ENCODE measurements at regions not wholly inside any gene's neighbourhood (a gene's known extent, or its start where the extent isn't known, plus 50 kb on each side); places are given as distances from the start of the nearest gene placed in this dataset.
"Not testable (repeated sequence)": the region's sequence is repeated elsewhere in the genome, so short reads cannot be mapped to it uniquely, and the experiment has no call there.

DNA sequence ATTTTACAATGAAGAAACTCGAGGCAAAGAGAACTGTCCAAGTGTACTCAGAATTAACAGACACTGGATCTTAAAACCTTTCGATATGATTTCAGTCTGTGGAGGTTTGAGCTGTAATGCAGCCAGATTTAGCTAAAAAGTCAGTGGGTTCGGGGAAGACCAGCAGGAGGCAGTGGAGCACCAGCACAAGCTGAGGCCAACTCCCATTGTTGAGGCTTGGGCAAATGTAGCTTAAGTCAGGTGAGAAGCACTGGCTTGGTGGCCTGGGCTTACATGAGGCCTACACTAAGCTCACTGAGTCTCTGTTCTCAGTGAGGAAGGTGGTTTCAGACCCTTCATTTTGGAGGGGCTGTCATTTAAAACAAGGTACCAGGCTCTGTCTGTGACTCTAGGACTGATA lies 1841.5 kb downstream of the KHDRBS2 start:
- not testable (repeated sequence) for TF ChIP-seq SMAD3 (CRISPR knock-in tag; IDR thresholded peaks at IDR 0.05); ISX (CRISPR knock-in tag; conservative IDR thresholded peaks at IDR 0.05); SRF (IDR thresholded peaks at IDR 0.05; ENCODE audit: low read depth, low read length); ZNF44 (CRISPR knock-in tag; IDR thresholded peaks at IDR 0.05); SNRNP70 (IDR thresholded peaks at IDR 0.05; ENCODE audit: low read depth, low read length); ZNF292 (CRISPR knock-in tag; IDR thresholded peaks at IDR 0.05; ENCODE audit: borderline replicate concordance, low read depth); SP5 (CRISPR knock-in tag; IDR thresholded peaks at IDR 0.05; ENCODE audit: borderline replicate concordance, low read depth); BHLHE40 (IDR thresholded peaks at IDR 0.05; ENCODE audit: low read length); EP300 (IDR thresholded peaks at IDR 0.05; ENCODE audit: low read depth in 2 of 2, low read length in 2 of 2); EP300 (CRISPR knock-in tag; IDR thresholded peaks at IDR 0.05; ENCODE audit: borderline replicate concordance); ZC3H4 (CRISPR knock-in tag; IDR thresholded peaks at IDR 0.05; ENCODE audit: borderline replicate concordance); MATR3 (CRISPR knock-in tag; IDR thresholded peaks at IDR 0.05)
